HEK293 (cell line): ENCODE measurements at regions not wholly inside any gene's neighbourhood (a gene's known extent, or its start where the extent isn't known, plus 50 kb on each side); places are given as distances from the start of the nearest gene placed in this dataset.

Experiments
- ATF2 ChIP-seq: fragments of 450-650 bp; formaldehyde crosslinking; IDR thresholded peaks from 2 replicates; pipeline ENCODE4 v1.5.1; 2016; ENCODE audit warnings: missing biosample characterization, missing genetic modification characterization, low read depth
- CTCF ChIP-seq: fragments of 450-650 bp; formaldehyde crosslinking; IDR thresholded peaks from 2 replicates; pipeline ENCODE4 v1.5.1; 2016; ENCODE audit warnings: missing biosample characterization, missing genetic modification characterization
- PATZ1 ChIP-seq: fragments of 450-650 bp; formaldehyde crosslinking; IDR thresholded peaks from 2 replicates; pipeline ENCODE4 v1.5.1; 2016; ENCODE audit warnings: missing biosample characterization, missing genetic modification characterization
- PRDM1 ChIP-seq: fragments of 450-650 bp; formaldehyde crosslinking; IDR thresholded peaks from 2 replicates; pipeline ENCODE4; 2016; ENCODE audit warnings: missing biosample characterization, missing genetic modification characterization
- REST ChIP-seq: fragments of 450-650 bp; formaldehyde crosslinking; IDR thresholded peaks from 2 replicates; pipeline ENCODE4 v1.5.1; 2016; ENCODE audit warnings: missing biosample characterization, missing genetic modification characterization
- ZBTB21 ChIP-seq: fragments of 450-650 bp; formaldehyde crosslinking; IDR thresholded peaks from 2 replicates; pipeline ENCODE4 v1.5.1; 2017; ENCODE audit warnings: missing biosample characterization, missing genetic modification characterization
- ZNF548 ChIP-seq: fragments of 450-650 bp; formaldehyde crosslinking; IDR thresholded peaks from 2 replicates; pipeline ENCODE4 v1.5.1; 2016; ENCODE audit warnings: missing biosample characterization, missing genetic modification characterization
- ZNF600 ChIP-seq: fragments of 450-650 bp; formaldehyde crosslinking; IDR thresholded peaks from 2 replicates; pipeline ENCODE4 v1.5.1; 2016; ENCODE audit warnings: missing biosample characterization, missing genetic modification characterization
- ZNF623 ChIP-seq: fragments of 450-650 bp; formaldehyde crosslinking; IDR thresholded peaks from 2 replicates; pipeline ENCODE4 v1.5.1; 2016; ENCODE audit warnings: missing biosample characterization, missing genetic modification characterization
- ZNF747 ChIP-seq: fragments of 450-650 bp; formaldehyde crosslinking; IDR thresholded peaks from 2 replicates; pipeline ENCODE4 v1.5.1; 2016; ENCODE audit warnings: missing biosample characterization, missing genetic modification characterization
- ZNF785 ChIP-seq: fragments of 450-650 bp; formaldehyde crosslinking; IDR thresholded peaks from 2 replicates; pipeline ENCODE4 v1.5.1; 2016; ENCODE audit warnings: missing biosample characterization, missing genetic modification characterization

GRCh38 chr20:59422872-59423544 lies 122.6 kb downstream of the EDN3 start:
- TF ChIP-seq ZNF548 (tag by site-specific recombination) (no peak), ATF2 (no peak), REST (tag by site-specific recombination) (no peak), ZNF747 (tag by site-specific recombination) (no peak), ZNF785 (no peak), ZNF600 (tag by site-specific recombination) (no peak), CTCF (no peak), ZBTB21 (tag by site-specific recombination) (0 out of 2 replicates have a peak, but pooled peaks have one; percentile 45), PATZ1 (tag by site-specific recombination) (no peak), PRDM1 (tag by site-specific recombination) (no peak), ZNF623 (tag by site-specific recombination) (no peak)
